Fibroblast of skin of scalp (primary cell): ENCODE measurements at regions not wholly inside any gene's neighbourhood (a gene's known extent, or its start where the extent isn't known, plus 50 kb on each side); places are given as distances from the start of the nearest gene placed in this dataset.
A peak's percentile ranks its signal among the peaks of the same experiment; 100 is the strongest.
"Not testable (repeated sequence)": the region's sequence is repeated elsewhere in the genome, so short reads cannot be mapped to it uniquely, and the experiment has no call there.

Source experiments
- DNase-seq: peaks from one replicate; pipeline ENCODE4 v3.0.0-alpha.2; 2013

GRCh38 chr9:115672477-115673316 is 480.9 kb upstream of the PAPPA start:
- peak; percentile 100 for DNase-seq

GRCh38 chr9:115673599-115673998 is 480.0 kb upstream of the PAPPA start:
- peak; percentile 79 for DNase-seq

GRCh38 chr9:115674091-115674490 is 479.5 kb upstream of the PAPPA start:
- no peak for DNase-seq

- DNase-seq: no peak
Observed at GRCh38 chr9:115675834-115676233, 477.8 kb upstream of the PAPPA start.

GRCh38 chr9:115680231-115680630 is 473.4 kb upstream of the PAPPA start:
- peak; percentile 36 for DNase-seq

- DNase-seq: no peak
Observed at GRCh38 chr9:115681585-115681984, 472.0 kb upstream of the PAPPA start.

GRCh38 chr9:115686069-115686468 is 467.5 kb upstream of the PAPPA start:
- DNase-seq: no peak

GRCh38 chr9:115687356-115687755 is 466.2 kb upstream of the PAPPA start:
- no peak for DNase-seq

- no peak for DNase-seq
Observed at GRCh38 chr9:115689331-115689730, 464.3 kb upstream of the PAPPA start.

- DNase-seq: peak; percentile 99
Observed at GRCh38 chr9:115690786-115691496, 462.6 kb upstream of the PAPPA start.

GRCh38 chr9:115691693-115692092 is 461.9 kb upstream of the PAPPA start:
- DNase-seq: peak; percentile 77

GRCh38 chr9:115692868-115693267 is 460.7 kb upstream of the PAPPA start:
- not testable (repeated sequence) for DNase-seq

GRCh38 chr9:115694014-115694413 is 459.6 kb upstream of the PAPPA start:
- DNase-seq: peak; percentile 97

GRCh38 chr9:115694991-115695390 is 458.6 kb upstream of the PAPPA start:
- peak; percentile 43 for DNase-seq

- peak; percentile 78 for DNase-seq
Observed at GRCh38 chr9:115712981-115713380, 440.6 kb upstream of the PAPPA start.

GRCh38 chr9:115715666-115716065 is 437.9 kb upstream of the PAPPA start:
- DNase-seq: no peak

GRCh38 chr9:115717298-115717697 is 436.3 kb upstream of the PAPPA start:
- DNase-seq: peak; percentile 77

GRCh38 chr9:115717711-115718173 is 435.8 kb upstream of the PAPPA start:
- DNase-seq: peak; percentile 97

- DNase-seq: peak; percentile 69
Observed at GRCh38 chr9:115730396-115730795, 423.2 kb upstream of the PAPPA start.

GRCh38 chr9:115730845-115731244 is 422.7 kb upstream of the PAPPA start:
- DNase-seq: peak; percentile 56

GRCh38 chr9:115733318-115734110 is 420.1 kb upstream of the PAPPA start:
- peak; percentile 93 for DNase-seq

- peak; percentile 48 for DNase-seq
Observed at GRCh38 chr9:115739096-115739875, 414.3 kb upstream of the PAPPA start.
